HCT116 (cell line): ENCODE measurements at regions not wholly inside any gene's neighbourhood (a gene's known extent, or its start where the extent isn't known, plus 50 kb on each side); places are given as distances from the start of the nearest gene placed in this dataset.
"Not testable (repeated sequence)": the region's sequence is repeated elsewhere in the genome, so short reads cannot be mapped to it uniquely, and the experiment has no call there.

ENCODE experiments used
- ATAC-seq: fragments of 200-7000 bp; cut with Tn5 transposase; 2 replicates; pipeline ENCODE4 v1.9.1; 2020; ENCODE audit warnings: mild to moderate bottlenecking, moderate library complexity
- BruUV-seq: library from RNA; stranded (reverse); fragments of 400-500 nt; replicated peaks from 2 replicates; lab custom pipeline; 2021; lab: Mats Ljungman, UMichigan
- CTCF ChIA-PET: fragments of 300-600 bp; sonication (Branson Sonifier 250); formaldehyde crosslinking; loops from one replicate; lab custom pipeline; 2021; ENCODE audit warnings: antibody characterized with exemption; lab: Charles Lee
- POLR2A ChIA-PET: fragments of 300-600, 350-600 bp; sonication (Branson Sonifier 250); formaldehyde crosslinking; loops from one replicate; lab custom pipeline; 2021; ENCODE audit warnings: antibody characterized with exemption; lab: Charles Lee
- RAD21 ChIA-PET, 2 experiments: fragments of 300-600 bp; sonication (Branson Sonifier 250); formaldehyde crosslinking; loops; one replicate each; lab custom pipeline; 2023; ENCODE audit warnings: low total read pairs in 2 of 2; ENCODE audit not compliant: uncharacterized antibody in 2 of 2, unreplicated experiment in 2 of 2, low non-redundant PET in 1 of 2; lab: Charles Lee
- DNase-seq: peaks from one replicate; pipeline ENCODE4 v3.0.0-alpha.2; 2010; ENCODE audit warnings: low read depth, low spot score
- H2AFZ ChIP-seq: fragments of 200-600 bp; shearing (Covaris generic), sonication (generic); 2 replicates; pipeline ENCODE4 v1.6.1; 2017; ENCODE audit warnings: low read depth, mixed run types, mixed read lengths, antibody characterized with exemption, low read length; ENCODE audit not compliant: poor library complexity, severe bottlenecking
- H3K27ac ChIP-seq: 2 replicates; pipeline ENCODE4 v1.5.1; 2012; ENCODE audit warnings: low read depth, low read length
- H3K27me3 ChIP-seq: fragments of 200-600 bp; sonication (generic); 2 replicates; pipeline ENCODE4 v1.6.1; 2016; ENCODE audit warnings: mixed run types, low read length, mixed read lengths; ENCODE audit not compliant: insufficient read depth
- H3K36me3 ChIP-seq, 2 experiments: fragments of 200-500 bp in 1 of 2; fragments of 200-600 bp in 1 of 2; sonication (Bioruptor generic) in 1 of 2; sonication (generic) in 1 of 2; 2 replicates each; pipeline versions ENCODE4 v1.5.1 to v1.6.1; 2014 to 2016; ENCODE audit warnings: low read length in 2 of 2, inconsistent platforms in 1 of 2, mixed read lengths in 1 of 2, mixed run types in 1 of 2; ENCODE audit not compliant: insufficient read depth in 2 of 2, control insufficient read depth in 1 of 2
- H3K4me1 ChIP-seq, 2 experiments: fragments of 200-600 bp in 1 of 2; sonication (generic) in 1 of 2; 2 replicates each; pipeline versions ENCODE4 v1.5.1 to v1.6.1; 2012 to 2017; ENCODE audit warnings: low read length in 2 of 2, inconsistent platforms in 1 of 2, mild to moderate bottlenecking in 1 of 2, mixed read lengths in 1 of 2, mixed run types in 1 of 2, moderate library complexity in 1 of 2; ENCODE audit not compliant: insufficient read depth in 2 of 2, control insufficient read depth in 1 of 2
- H3K4me2 ChIP-seq: fragments of 200-600 bp; sonication (generic); 2 replicates; pipeline ENCODE4 v1.6.1; 2017; ENCODE audit warnings: mixed run types, low read length, mixed read lengths
- H3K4me3 ChIP-seq, 2 experiments: fragments of 200-600 bp in 1 of 2; sonication (generic) in 1 of 2; replicated peaks in 1 of 2; 2 replicates each; pipeline ENCODE4 v1.5.1; 2011 to 2016; ENCODE audit warnings: low read length in 2 of 2, control low read depth in 1 of 2, low read depth in 1 of 2, mild to moderate bottlenecking in 1 of 2, mixed read lengths in 1 of 2, mixed run types in 1 of 2
- H3K79me2 ChIP-seq: fragments of 200-600 bp; sonication (generic); 2 replicates; pipeline ENCODE4 v1.6.1; 2017; ENCODE audit warnings: mild to moderate bottlenecking, mixed run types, low read length, moderate library complexity, mixed read lengths; ENCODE audit not compliant: insufficient read depth
- H3K9ac ChIP-seq: fragments of 200-600 bp; sonication (generic); 2 replicates; pipeline ENCODE4 v1.6.1; 2016; ENCODE audit warnings: low read length, mixed read lengths
- H3K9me2 ChIP-seq: fragments of 200-600 bp; sonication (generic), shearing (Covaris generic); 2 replicates; pipeline ENCODE4 v1.6.1; 2017; ENCODE audit warnings: mixed run types, mild to moderate bottlenecking, moderate library complexity; ENCODE audit not compliant: insufficient read depth
- H3K9me3 ChIP-seq, 2 experiments: fragments of 200-500 bp in 1 of 2; fragments of 200-600 bp in 1 of 2; sonication (Bioruptor generic) in 1 of 2; sonication (generic) in 1 of 2; 2 replicates each; pipeline ENCODE4 v1.6.1; 2014 to 2017; ENCODE audit warnings: low read length in 2 of 2, mixed read lengths in 2 of 2, inconsistent platforms in 1 of 2, low read depth in 1 of 2, mild to moderate bottlenecking in 1 of 2, mixed run types in 1 of 2, moderate library complexity in 1 of 2; ENCODE audit not compliant: control insufficient read depth in 1 of 2, insufficient read depth in 1 of 2
- H4K20me1 ChIP-seq: fragments of 200-600 bp; sonication (generic), shearing (Covaris generic); 2 replicates; pipeline ENCODE4 v1.6.1; 2017; ENCODE audit warnings: mixed run types, mild to moderate bottlenecking, moderate library complexity; ENCODE audit not compliant: insufficient read depth
- EGR1 ChIP-seq: IDR thresholded peaks from 2 replicates; pipeline ENCODE4 v1.6.1; 2012; ENCODE audit warnings: low read depth
- ELF1 ChIP-seq: IDR thresholded peaks from 2 replicates; pipeline ENCODE4 v1.6.1; 2012; ENCODE audit warnings: low read depth, borderline replicate concordance
- EZH2 ChIP-seq: fragments of 200-600 bp; sonication (generic); IDR thresholded peaks from 2 replicates; pipeline ENCODE4 v1.6.1; 2017; ENCODE audit warnings: antibody characterized with exemption, mixed run types
- EZH2phosphoT487 ChIP-seq: fragments of 200-600 bp; IDR thresholded peaks from 2 replicates; pipeline ENCODE4 v1.6.1; 2018; ENCODE audit warnings: antibody characterized with exemption, borderline replicate concordance
- POLR2A ChIP-seq: IDR thresholded peaks from 2 replicates; pipeline ENCODE4 v1.7.0; 2011; ENCODE audit warnings: borderline replicate concordance; ENCODE audit not compliant: insufficient read depth, insufficient read length; ENCODE audit errors: extremely low read depth
- POLR2AphosphoS5 ChIP-seq: IDR thresholded peaks from 2 replicates; pipeline ENCODE4 v1.6.1; 2011; ENCODE audit warnings: mild to moderate bottlenecking, low read depth, low read length, moderate library complexity
- RAD21 ChIP-seq: IDR thresholded peaks from 2 replicates; pipeline ENCODE4 v1.6.1; 2012; ENCODE audit warnings: low read depth, mild to moderate bottlenecking
- ZFX ChIP-seq: fragments of 450-650 bp; IDR thresholded peaks from 2 replicates; pipeline ENCODE4 v1.6.1; 2017
- intact Hi-C: fragments of 100-400 bp; cut with micrococcal nuclease; formaldehyde crosslinking; loops from 2 replicates; pipeline ENCODE4 v1.10.0; 2022
- TF ChIP-seq, protein P1 (sequence below): IDR thresholded peaks from 2 replicates; pipeline ENCODE4 v1.6.1; 2012
- TF ChIP-seq, protein P2 (sequence below), 3 experiments: fragments of 200-600 bp in 1 of 3; sonication (generic) in 1 of 3; IDR thresholded peaks in 2 of 3; conservative IDR thresholded peaks in 1 of 3; 2 replicates each; pipeline ENCODE4 v1.5.1; 2012 to 2017; ENCODE audit warnings: low read depth in 2 of 3, low read length in 2 of 3, antibody characterized with exemption in 1 of 3, borderline replicate concordance in 1 of 3, control low read depth in 1 of 3, mild to moderate bottlenecking in 1 of 3, mixed read lengths in 1 of 3, mixed run types in 1 of 3, moderate library complexity in 1 of 3; ENCODE audit not compliant: insufficient read depth in 1 of 3

DNA sequence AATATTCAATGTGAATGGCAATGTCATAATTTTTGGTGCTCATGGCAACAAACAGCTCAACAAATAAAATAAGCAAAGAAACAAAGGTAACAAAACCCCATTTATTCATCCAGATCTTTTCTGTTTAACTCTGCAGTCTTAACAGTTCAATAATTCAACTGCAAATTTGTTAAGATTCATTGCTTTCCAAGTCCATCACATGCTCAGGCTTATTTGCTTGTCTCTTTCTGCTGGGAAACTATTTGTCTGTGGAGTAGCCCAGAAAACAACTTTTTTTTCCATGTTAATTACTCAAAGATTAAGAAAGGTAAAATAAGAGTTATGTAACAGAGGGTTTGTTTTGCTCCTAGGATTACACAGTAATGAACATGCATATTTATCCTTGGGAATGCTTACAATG lies 92.6 kb upstream of the PNPT1 start:
- DNase-seq, result no peak
- no peaks in the 10 kb centered on the region for H3K4me1 ChIP-seq
- no peaks in the 10 kb centered on the region for H3K9me2 ChIP-seq
- intact Hi-C loops, result no loop called here
- RAD21 ChIA-PET, result no interaction called here
- no peak overlapping the region for H3K4me2 ChIP-seq
- CTCF ChIA-PET, result no interaction called here
- no peak overlapping the region for H3K9ac ChIP-seq
- TF ChIP-seq ZFX, result no peak
- TF ChIP-seq ELF1, result no peak
- TF ChIP-seq EZH2, result no peak
- no peak for TF ChIP-seq POLR2AphosphoS5
- TF ChIP-seq, protein P1, sequence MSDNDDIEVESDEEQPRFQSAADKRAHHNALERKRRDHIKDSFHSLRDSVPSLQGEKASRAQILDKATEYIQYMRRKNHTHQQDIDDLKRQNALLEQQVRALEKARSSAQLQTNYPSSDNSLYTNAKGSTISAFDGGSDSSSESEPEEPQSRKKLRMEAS, result no peak
- no peak for TF ChIP-seq EGR1
- TF ChIP-seq POLR2A, result no peak
- no peak for TF ChIP-seq EZH2phosphoT487
- TF ChIP-seq RAD21, result no peak
- TF ChIP-seq, protein P2, sequence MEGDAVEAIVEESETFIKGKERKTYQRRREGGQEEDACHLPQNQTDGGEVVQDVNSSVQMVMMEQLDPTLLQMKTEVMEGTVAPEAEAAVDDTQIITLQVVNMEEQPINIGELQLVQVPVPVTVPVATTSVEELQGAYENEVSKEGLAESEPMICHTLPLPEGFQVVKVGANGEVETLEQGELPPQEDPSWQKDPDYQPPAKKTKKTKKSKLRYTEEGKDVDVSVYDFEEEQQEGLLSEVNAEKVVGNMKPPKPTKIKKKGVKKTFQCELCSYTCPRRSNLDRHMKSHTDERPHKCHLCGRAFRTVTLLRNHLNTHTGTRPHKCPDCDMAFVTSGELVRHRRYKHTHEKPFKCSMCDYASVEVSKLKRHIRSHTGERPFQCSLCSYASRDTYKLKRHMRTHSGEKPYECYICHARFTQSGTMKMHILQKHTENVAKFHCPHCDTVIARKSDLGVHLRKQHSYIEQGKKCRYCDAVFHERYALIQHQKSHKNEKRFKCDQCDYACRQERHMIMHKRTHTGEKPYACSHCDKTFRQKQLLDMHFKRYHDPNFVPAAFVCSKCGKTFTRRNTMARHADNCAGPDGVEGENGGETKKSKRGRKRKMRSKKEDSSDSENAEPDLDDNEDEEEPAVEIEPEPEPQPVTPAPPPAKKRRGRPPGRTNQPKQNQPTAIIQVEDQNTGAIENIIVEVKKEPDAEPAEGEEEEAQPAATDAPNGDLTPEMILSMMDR (IDR thresholded peaks at IDR 0.05 in 2 of 3, conservative IDR thresholded peaks at IDR 0.05 in 1 of 3; ENCODE audit: borderline replicate concordance in 1 of 3, insufficient read depth in 1 of 3, low read depth in 2 of 3, low read length in 2 of 3), result no peak
- no peaks in the 10 kb centered on the region for H3K36me3 ChIP-seq
- no TSS peak for BruUV-seq
- no peak for ATAC-seq
- no peaks in the 10 kb centered on the region for H4K20me1 ChIP-seq
- no peaks in the 10 kb centered on the region for H3K79me2 ChIP-seq
- H3K4me3 ChIP-seq, result no peak overlapping the region
- no peaks in the 10 kb centered on the region for H3K9me3 ChIP-seq
- no peak overlapping the region for H2AFZ ChIP-seq
- POLR2A ChIA-PET, result no interaction called here
- H3K27ac ChIP-seq, result no peak overlapping the region
- H3K27me3 ChIP-seq, result no peaks in the 10 kb centered on the region

DNA sequence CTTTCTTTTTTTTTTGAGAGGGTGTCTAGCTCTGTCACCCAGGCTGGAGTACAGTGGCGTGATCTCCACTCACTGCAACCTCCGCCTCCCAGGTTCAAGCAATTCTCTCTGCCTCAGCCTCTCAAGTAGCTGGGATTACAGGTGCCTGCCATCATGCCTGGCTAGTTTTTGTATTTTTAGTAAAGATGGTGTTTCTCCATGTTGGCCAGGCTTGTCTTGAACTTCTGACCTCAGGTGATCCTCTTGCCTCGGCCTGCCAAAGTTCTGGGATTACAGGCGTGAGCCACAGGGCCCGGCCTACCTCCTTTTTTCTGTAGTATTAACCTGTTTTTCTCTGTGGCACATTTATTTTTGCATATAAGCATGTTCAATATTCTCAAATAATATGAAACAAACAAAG lies 90.1 kb upstream of the PNPT1 start:
- ATAC-seq, H3K79me2 ChIP-seq, POLR2A ChIA-PET, H2AFZ ChIP-seq, H3K9me3 ChIP-seq, CTCF ChIA-PET, H3K27me3 ChIP-seq, DNase-seq, RAD21 ChIA-PET, H3K9me2 ChIP-seq, H3K4me2 ChIP-seq, BruUV-seq, H3K36me3 ChIP-seq, intact Hi-C loops, H3K4me3 ChIP-seq, H3K27ac ChIP-seq, H4K20me1 ChIP-seq, H3K9ac ChIP-seq: not testable (repeated sequence)
- H3K4me1 ChIP-seq, result peaks cover 5 to 19% of the 10 kb centered on the region in 2 experiments
